Tibial nerve (tissue), 4 donors: ENCODE measurements at regions not wholly inside any gene's neighbourhood (a gene's known extent, or its start where the extent isn't known, plus 50 kb on each side); places are given as distances from the start of the nearest gene placed in this dataset. TPM values are rescaled to one million over a fixed set of nuclear protein-coding genes. Genes with fewer than 3 reads are reported as not detected.
"Not testable (repeated sequence)": the region's sequence is repeated elsewhere in the genome, so short reads cannot be mapped to it uniquely, and the experiment has no call there.

Experiments
- DNase-seq, 2 donors: peaks; one replicate each; pipeline ENCODE4 v3.0.0-alpha.2; 2019; ENCODE audit warnings: low spot score in 2 of 2
- H3K27ac ChIP-seq, 4 donors: fragments of 200-600 bp; sonication (generic) in 3 of 4; one replicate each; pipeline ENCODE4 v1.5.1; 2017 to 2019; ENCODE audit warnings: mild to moderate bottlenecking in 1 of 4
- H3K27me3 ChIP-seq, 2 donors: fragments of 200-600 bp; sonication (generic) in 1 of 2; one replicate each; pipeline versions ENCODE4 v1.5.1 to v1.6.0; 2017 to 2019
- H3K36me3 ChIP-seq, 3 donors: fragments of 200-600 bp; sonication (generic); one replicate each; pipeline ENCODE4 v1.5.1; 2018 to 2019
- H3K4me1 ChIP-seq, 4 donors: fragments of 200-600 bp; sonication (generic) in 3 of 4; one replicate each; pipeline ENCODE4 v1.5.1; 2017 to 2019
- H3K4me3 ChIP-seq, 4 donors: fragments of 200-600 bp; sonication (generic) in 3 of 4; one replicate each; pipeline ENCODE4 v1.5.1; 2017 to 2019; ENCODE audit warnings: mild to moderate bottlenecking in 1 of 4, moderate library complexity in 1 of 4
- H3K9me3 ChIP-seq, 4 donors: fragments of 200-600 bp; sonication (generic) in 3 of 4; one replicate each; pipeline ENCODE4 v1.5.1; 2017 to 2019
- WGBS, 2 donors: methylation state at CpG; one replicate each; pipeline ENCODE4 v1.1.5; 2018; 5-methylcytosine and 5-hydroxymethylcytosine counted together
- small RNA-seq: library from RNA; depleted of rRNA; stranded (forward); fragments of <200 nt; gene quantifications from one replicate; pipeline ENCODE3, GENCODE V24; 2016

- not testable (repeated sequence) for H3K36me3 ChIP-seq, H3K27me3 ChIP-seq, H3K9me3 ChIP-seq, DNase-seq, H3K4me1 ChIP-seq, H3K27ac ChIP-seq, H3K4me3 ChIP-seq
- WGBS, 2 donors: no CpG with 5 or more reads among the region's 42 CpGs
These were observed 165.2 kb downstream of the POTEH start for GRCh38 chr22:15854978-15855377.

GRCh38 chr22:15880926-15881325 lies 191.1 kb downstream of the POTEH start:
- not testable (repeated sequence) for H3K27me3 ChIP-seq, H3K4me1 ChIP-seq, H3K36me3 ChIP-seq, H3K27ac ChIP-seq, DNase-seq, H3K9me3 ChIP-seq, H3K4me3 ChIP-seq
- 74 to 84% methylated on average over 7 to 9 of the region's 11 CpGs for WGBS, 2 donors

- H3K27me3 ChIP-seq, DNase-seq, H3K4me1 ChIP-seq, H3K9me3 ChIP-seq, H3K4me3 ChIP-seq, H3K27ac ChIP-seq, H3K36me3 ChIP-seq: not testable (repeated sequence)
- WGBS, 2 donors: no CpG with 5 or more reads among the region's 2 CpGs
These were observed 214.5 kb downstream of the POTEH start for GRCh38 chr22:15904326-15904725.

- WGBS, 2 donors: 83 to 100% methylated on average over 1 of the region's 1 CpG
- H3K27me3 ChIP-seq, H3K27ac ChIP-seq, DNase-seq, H3K9me3 ChIP-seq, H3K4me3 ChIP-seq, H3K36me3 ChIP-seq, H3K4me1 ChIP-seq: not testable (repeated sequence)
These were observed 221.9 kb downstream of the POTEH start for GRCh38 chr22:15911704-15912103.

GRCh38 chr22:15919120-15919519 lies 229.3 kb downstream of the POTEH start:
- not testable (repeated sequence) for H3K27ac ChIP-seq, H3K4me1 ChIP-seq, H3K9me3 ChIP-seq, H3K27me3 ChIP-seq, H3K36me3 ChIP-seq, H3K4me3 ChIP-seq, DNase-seq
- WGBS, 2 donors: no CpG with 5 or more reads among the region's 2 CpGs

- not testable (repeated sequence) for H3K4me1 ChIP-seq, H3K36me3 ChIP-seq, H3K9me3 ChIP-seq, H3K27ac ChIP-seq, H3K4me3 ChIP-seq, H3K27me3 ChIP-seq, DNase-seq
- 70 to 78% methylated on average over 2 to 4 of the region's 4 CpGs for WGBS, 2 donors
These were observed 231.1 kb downstream of the POTEH start for GRCh38 chr22:15920941-15921340.

GRCh38 chr22:15922132-15922531 lies 232.3 kb downstream of the POTEH start:
- H3K27ac ChIP-seq, H3K4me1 ChIP-seq, H3K36me3 ChIP-seq, H3K27me3 ChIP-seq, H3K9me3 ChIP-seq, DNase-seq, H3K4me3 ChIP-seq: not testable (repeated sequence)

- H3K27ac ChIP-seq, H3K4me1 ChIP-seq, H3K27me3 ChIP-seq, H3K4me3 ChIP-seq, DNase-seq, H3K9me3 ChIP-seq, H3K36me3 ChIP-seq: not testable (repeated sequence)
- no CpG with 5 or more reads among the region's 5 CpGs for WGBS, 2 donors
These were observed 232.8 kb downstream of the POTEH start for GRCh38 chr22:15922666-15923065.

- not testable (repeated sequence) for H3K4me1 ChIP-seq, H3K36me3 ChIP-seq, H3K27me3 ChIP-seq, H3K4me3 ChIP-seq, DNase-seq, H3K9me3 ChIP-seq, H3K27ac ChIP-seq
- whole genome bisulfite sequencing, 2 donors: no CpG with 5 or more reads among the region's 2 CpGs
These were observed 235.0 kb downstream of the POTEH start for GRCh38 chr22:15924820-15925219.

- 84 to 86% methylated on average over 4 of the region's 5 CpGs for WGBS, 2 donors
- not testable (repeated sequence) for H3K27me3 ChIP-seq, H3K9me3 ChIP-seq, H3K27ac ChIP-seq, DNase-seq, H3K4me3 ChIP-seq, H3K36me3 ChIP-seq, H3K4me1 ChIP-seq
These were observed 237.3 kb downstream of the POTEH start for GRCh38 chr22:15927172-15927571.

Small RNAs in the stretch of these regions (small RNA-seq; reads per million reads assigned to genes)
- gene AP000522.1: not detected
